ENCODE measurements at regions not wholly inside any gene's neighbourhood (a gene's known extent, or its start where the extent isn't known, plus 50 kb on each side); places are given as distances from the start of the nearest gene placed in this dataset.

- TF ChIP-seq CTCF (IDR thresholded peaks at IDR 0.05; ENCODE audit: insufficient read depth, low read depth, low read length, missing control alignments) = no peak
- DNase-seq (ENCODE audit: low read depth) = peak; percentile 56
- H3K4me3 ChIP-seq (ENCODE audit: low read length) = no peak overlapping the region
Observed at GRCh38 chr2:134140251-134140661, 113.6 kb upstream of the MGAT5 start.

- TF ChIP-seq CTCF (IDR thresholded peaks at IDR 0.05; ENCODE audit: insufficient read depth, low read depth, low read length, missing control alignments) = no peak
- DNase-seq (ENCODE audit: low read depth) = no peak
- no peak overlapping the region for H3K4me3 ChIP-seq (ENCODE audit: low read length)
Observed at GRCh38 chr2:134141598-134142340, 112.1 kb upstream of the MGAT5 start.

- DNase-seq (ENCODE audit: low read depth) = no peak
- no peak for TF ChIP-seq CTCF (IDR thresholded peaks at IDR 0.05; ENCODE audit: insufficient read depth, low read depth, low read length, missing control alignments)
- no peak overlapping the region for H3K4me3 ChIP-seq (ENCODE audit: low read length)
Observed at GRCh38 chr2:134142341-134142738, 111.5 kb upstream of the MGAT5 start.

- peak; percentile 75 for DNase-seq (ENCODE audit: low read depth)
- no peak overlapping the region for H3K4me3 ChIP-seq (ENCODE audit: low read length)
- no peak for TF ChIP-seq CTCF (IDR thresholded peaks at IDR 0.05; ENCODE audit: insufficient read depth, low read depth, low read length, missing control alignments)
Observed at GRCh38 chr2:134142903-134143302, 111.0 kb upstream of the MGAT5 start.

GRCh38 chr2:134143568-134143967 lies 110.3 kb upstream of the MGAT5 start:
- no peak for DNase-seq (ENCODE audit: low read depth)
- TF ChIP-seq CTCF (IDR thresholded peaks at IDR 0.05; ENCODE audit: insufficient read depth, low read depth, low read length, missing control alignments) = no peak
- H3K4me3 ChIP-seq (ENCODE audit: low read length) = no peak overlapping the region

GRCh38 chr2:134144081-134144596 lies 109.7 kb upstream of the MGAT5 start:
- no peak overlapping the region for H3K4me3 ChIP-seq (ENCODE audit: low read length)
- no peak for DNase-seq (ENCODE audit: low read depth)
- no peak for TF ChIP-seq CTCF (IDR thresholded peaks at IDR 0.05; ENCODE audit: insufficient read depth, low read depth, low read length, missing control alignments)

- no peak for DNase-seq (ENCODE audit: low read depth)
- TF ChIP-seq CTCF (IDR thresholded peaks at IDR 0.05; ENCODE audit: insufficient read depth, low read depth, low read length, missing control alignments) = no peak
- H3K4me3 ChIP-seq (ENCODE audit: low read length) = no peak overlapping the region
Observed at GRCh38 chr2:134144651-134145050, 109.2 kb upstream of the MGAT5 start.

All from epithelial cell of esophagus (primary cell).